Cardiac fibroblast (primary cell): ENCODE measurements at regions not wholly inside any gene's neighbourhood (a gene's known extent, or its start where the extent isn't known, plus 50 kb on each side); places are given as distances from the start of the nearest gene placed in this dataset.

Experiments used
- DNase-seq, 2 donors: peaks; one replicate each; pipeline versions ENCODE4 v3.0.0 to v3.0.0-alpha.2; 2010; ENCODE audit warnings: low read depth in 2 of 2
- H3K4me3 ChIP-seq, 2 donors: replicated peaks in 1 of 2; 1 replicate in 1 of 2; 2 replicates in 1 of 2; pipeline ENCODE4 v1.5.1; 2011; ENCODE audit warnings: low read depth in 2 of 2, low read length in 2 of 2, mild to moderate bottlenecking in 2 of 2, moderate library complexity in 1 of 2
- CTCF ChIP-seq: IDR thresholded peaks from one replicate; pipeline ENCODE4 v1.5.1; 2011; ENCODE audit warnings: low read depth, mild to moderate bottlenecking, low read length, inconsistent platforms

GRCh38 chr1:5740865-5741860 lies 251.1 kb downstream of the NPHP4 start:
- DNase-seq: no peak
- no peak overlapping the region for H3K4me3 ChIP-seq
- TF ChIP-seq CTCF: no peak

GRCh38 chr1:5740450-5740849 lies 251.8 kb downstream of the NPHP4 start:
- DNase-seq: no peak
- TF ChIP-seq CTCF: no peak
- H3K4me3 ChIP-seq: no peak overlapping the region

- no peak for TF ChIP-seq CTCF
- DNase-seq: no peak
- H3K4me3 ChIP-seq: no peak overlapping the region
Observed at GRCh38 chr1:5739561-5740078, 252.6 kb downstream of the NPHP4 start.

GRCh38 chr1:5738911-5739462 lies 253.2 kb downstream of the NPHP4 start:
- DNase-seq: no peak
- TF ChIP-seq CTCF: no peak
- no peak overlapping the region for H3K4me3 ChIP-seq

- no peak for TF ChIP-seq CTCF
- H3K4me3 ChIP-seq: no peak overlapping the region
- DNase-seq: no peak
Observed at GRCh38 chr1:5737081-5737480, 255.1 kb downstream of the NPHP4 start.

- no peak for DNase-seq
- no peak for TF ChIP-seq CTCF
- no peak overlapping the region for H3K4me3 ChIP-seq
Observed at GRCh38 chr1:5734996-5735395, 257.2 kb downstream of the NPHP4 start.
